ENCODE measurements at regions not wholly inside any gene's neighbourhood (a gene's known extent, or its start where the extent isn't known, plus 50 kb on each side); places are given as distances from the start of the nearest gene placed in this dataset.

- DNase-seq (ENCODE audit: low spot score) = no peak
- Histone ChIP-seq H3K27ac (no peak overlapping the region), H3K4me3 (no peak overlapping the region)
- TF ChIP-seq, protein P1, sequence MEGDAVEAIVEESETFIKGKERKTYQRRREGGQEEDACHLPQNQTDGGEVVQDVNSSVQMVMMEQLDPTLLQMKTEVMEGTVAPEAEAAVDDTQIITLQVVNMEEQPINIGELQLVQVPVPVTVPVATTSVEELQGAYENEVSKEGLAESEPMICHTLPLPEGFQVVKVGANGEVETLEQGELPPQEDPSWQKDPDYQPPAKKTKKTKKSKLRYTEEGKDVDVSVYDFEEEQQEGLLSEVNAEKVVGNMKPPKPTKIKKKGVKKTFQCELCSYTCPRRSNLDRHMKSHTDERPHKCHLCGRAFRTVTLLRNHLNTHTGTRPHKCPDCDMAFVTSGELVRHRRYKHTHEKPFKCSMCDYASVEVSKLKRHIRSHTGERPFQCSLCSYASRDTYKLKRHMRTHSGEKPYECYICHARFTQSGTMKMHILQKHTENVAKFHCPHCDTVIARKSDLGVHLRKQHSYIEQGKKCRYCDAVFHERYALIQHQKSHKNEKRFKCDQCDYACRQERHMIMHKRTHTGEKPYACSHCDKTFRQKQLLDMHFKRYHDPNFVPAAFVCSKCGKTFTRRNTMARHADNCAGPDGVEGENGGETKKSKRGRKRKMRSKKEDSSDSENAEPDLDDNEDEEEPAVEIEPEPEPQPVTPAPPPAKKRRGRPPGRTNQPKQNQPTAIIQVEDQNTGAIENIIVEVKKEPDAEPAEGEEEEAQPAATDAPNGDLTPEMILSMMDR (IDR thresholded peaks at IDR 0.05) = no peak
These were observed 96.5 kb upstream of the TLE3 start for GRCh38 chr15:70194266-70194665.

GRCh38 chr15:70193734-70194133 lies 96.0 kb upstream of the TLE3 start:
- no peak overlapping the region for H3K4me3 ChIP-seq
- no peak overlapping the region for H3K27ac ChIP-seq
- no peak for DNase-seq (ENCODE audit: low spot score)
- TF ChIP-seq, protein P1 (IDR thresholded peaks at IDR 0.05) = no peak

DNA sequence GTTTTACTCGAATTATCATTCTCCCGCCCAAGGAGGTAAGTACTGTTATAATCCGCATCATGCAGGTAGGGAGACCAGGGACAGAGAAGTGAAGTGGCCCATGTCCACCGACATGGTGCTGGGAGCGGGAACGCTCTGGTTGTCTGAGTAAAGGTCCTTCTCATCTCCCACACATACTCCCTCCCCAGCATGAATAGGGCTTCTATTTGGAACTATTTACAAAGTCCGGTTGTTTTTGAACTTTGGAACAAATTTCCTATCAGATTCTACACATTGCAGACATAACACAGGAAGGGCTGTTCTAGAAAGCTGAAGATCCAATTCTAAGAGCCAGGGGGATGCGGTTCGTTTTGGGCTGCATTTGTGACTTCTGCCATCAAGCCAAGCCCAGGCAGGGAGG lies 94.8 kb upstream of the TLE3 start:
- H3K27ac ChIP-seq = no peak overlapping the region
- DNase-seq (ENCODE audit: low spot score) = no peak
- H3K4me3 ChIP-seq = no peak overlapping the region
- TF ChIP-seq, protein P1 (IDR thresholded peaks at IDR 0.05) = no peak

DNA sequence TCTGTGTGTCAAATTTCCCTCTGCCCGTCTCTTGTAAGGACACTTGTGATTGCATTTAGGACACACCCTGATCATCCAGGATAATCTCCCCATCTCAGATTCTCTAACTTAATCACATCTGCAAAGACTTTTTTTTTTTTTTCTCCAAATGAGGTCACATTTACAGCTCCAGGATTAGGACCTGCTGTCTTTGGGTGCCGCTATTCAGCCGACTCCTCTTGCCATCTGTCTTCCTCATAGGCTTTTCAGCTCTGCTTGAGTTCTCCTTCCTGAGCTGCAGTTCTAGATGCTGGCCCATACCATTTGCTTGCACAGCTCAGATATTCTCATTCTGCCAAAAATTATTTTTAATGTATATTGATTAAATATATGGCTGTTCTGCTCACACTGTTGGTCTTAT lies 94.3 kb upstream of the TLE3 start:
- TF ChIP-seq, protein P1 (IDR thresholded peaks at IDR 0.05) = no peak
- no peak for DNase-seq (ENCODE audit: low spot score)
- Histone ChIP-seq H3K27ac (no peak overlapping the region), H3K4me3 (no peak overlapping the region)

DNA sequence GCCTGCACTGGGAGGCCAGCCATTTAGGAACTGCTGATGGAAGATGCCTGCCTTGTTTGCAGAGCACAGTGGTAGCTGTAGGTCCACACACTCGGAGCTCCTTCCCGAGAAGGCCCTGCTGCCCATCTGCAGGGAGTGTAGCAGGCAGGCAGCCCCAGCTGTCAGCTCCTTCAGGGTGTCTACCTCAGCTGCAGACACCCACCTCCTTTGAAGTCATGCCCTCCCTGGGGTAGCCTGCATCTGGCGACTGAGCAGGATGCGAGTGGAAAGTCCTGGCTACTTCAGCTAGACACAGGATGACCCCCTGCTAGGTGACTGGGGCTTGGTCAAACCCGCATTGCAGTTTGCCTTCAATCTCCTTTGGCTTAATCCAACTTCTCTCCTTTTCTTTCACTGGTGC lies 93.2 kb upstream of the TLE3 start:
- no peak for DNase-seq (ENCODE audit: low spot score)
- H3K27ac ChIP-seq = no peak overlapping the region
- TF ChIP-seq, protein P1 (IDR thresholded peaks at IDR 0.05) = no peak
- no peak overlapping the region for H3K4me3 ChIP-seq

GRCh38 chr15:70189826-70190695 lies 92.3 kb upstream of the TLE3 start:
- TF ChIP-seq, protein P1 (IDR thresholded peaks at IDR 0.05) = no peak
- no peak for DNase-seq (ENCODE audit: low spot score)
- Histone ChIP-seq H3K27ac (no peak overlapping the region), H3K4me3 (no peak overlapping the region)

GRCh38 chr15:70188286-70188685 lies 90.6 kb upstream of the TLE3 start:
- Histone ChIP-seq H3K27ac (no peak overlapping the region), H3K4me3 (no peak overlapping the region)
- TF ChIP-seq, protein P1 (IDR thresholded peaks at IDR 0.05) = no peak
- DNase-seq (ENCODE audit: low spot score) = no peak

Measured in coronary artery (tissue), 2 donors.